Parathyroid adenoma (tissue), 2 donors: ENCODE measurements at regions not wholly inside any gene's neighbourhood (a gene's known extent, or its start where the extent isn't known, plus 50 kb on each side); places are given as distances from the start of the nearest gene placed in this dataset.

Source experiments
- H2AFZ ChIP-seq: fragments of 300-600 bp; sonication (generic); one replicate; pipeline ENCODE4 v1.7.0; 2017; ENCODE audit warnings: antibody characterized with exemption, mild to moderate bottlenecking
- H3K27ac ChIP-seq: fragments of 300-600 bp; sonication (generic); one replicate; pipeline ENCODE4 v1.7.0; 2017
- H3K27me3 ChIP-seq: fragments of 300-600 bp; sonication (generic); one replicate; pipeline ENCODE4 v1.7.0; 2017; ENCODE audit warnings: low read length; ENCODE audit not compliant: control insufficient read depth, insufficient read depth
- H3K36me3 ChIP-seq: fragments of 300-600 bp; sonication (generic); one replicate; pipeline ENCODE4 v1.7.0; 2017; ENCODE audit warnings: low read length; ENCODE audit not compliant: control insufficient read depth, insufficient read depth
- H3K4me1 ChIP-seq: fragments of 300-600 bp; sonication (generic); one replicate; pipeline ENCODE4 v1.7.0; 2017; ENCODE audit warnings: control low read depth
- H3K4me2 ChIP-seq: fragments of 300-600 bp; sonication (generic); one replicate; pipeline ENCODE4 v1.7.0; 2017; ENCODE audit warnings: low read length
- H3K4me3 ChIP-seq: fragments of 300-600 bp; sonication (generic); one replicate; pipeline ENCODE4 v1.7.0; 2017; ENCODE audit warnings: low read depth, low read length
- H3K79me2 ChIP-seq: fragments of 300-600 bp; sonication (generic); one replicate; pipeline ENCODE4 v1.7.0; 2017; ENCODE audit warnings: control low read depth
- H3K9ac ChIP-seq: fragments of 300-600 bp; sonication (generic); one replicate; pipeline ENCODE4 v1.7.0; 2017; ENCODE audit warnings: mild to moderate bottlenecking
- H3K9me3 ChIP-seq: fragments of 300-600 bp; sonication (generic); one replicate; pipeline ENCODE4 v1.7.0; 2017; ENCODE audit warnings: low read length; ENCODE audit not compliant: control insufficient read depth
- TF ChIP-seq, protein P1 (sequence below): fragments of 300-600 bp; sonication (generic); IDR thresholded peaks from one replicate; pipeline ENCODE4 v1.7.0; 2017; ENCODE audit warnings: antibody characterized with exemption, mild to moderate bottlenecking
- donor health status: primary hyperparathyroidism.

DNA sequence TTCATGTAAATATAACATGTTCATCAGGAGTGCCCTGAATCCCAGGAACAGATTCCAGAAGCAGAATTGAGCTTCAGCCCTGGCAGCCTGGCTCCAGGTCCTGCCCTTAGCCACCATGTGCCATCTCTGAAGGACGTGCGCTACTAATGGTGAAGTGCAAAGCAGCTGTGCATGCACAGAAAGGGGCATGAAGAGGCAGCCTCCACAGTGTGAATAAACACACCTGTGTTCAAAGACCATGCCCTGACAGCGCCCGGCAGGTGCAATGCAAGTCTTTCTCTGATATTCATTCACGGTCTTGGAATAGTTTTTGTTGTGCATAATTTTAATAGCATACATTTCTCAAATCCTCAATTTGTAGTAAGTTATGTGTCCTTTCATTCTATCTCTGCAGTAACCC, 250.4 kb upstream of the TCERG1L start:
- H2AFZ ChIP-seq: no peak overlapping the region
- H3K4me3 ChIP-seq: no peak overlapping the region
- no peaks in the 10 kb centered on the region for H3K27me3 ChIP-seq
- no peaks in the 10 kb centered on the region for H3K4me1 ChIP-seq
- no peak overlapping the region for H3K27ac ChIP-seq
- no peaks in the 10 kb centered on the region for H3K36me3 ChIP-seq
- no peaks in the 10 kb centered on the region for H3K9me3 ChIP-seq
- no peaks in the 10 kb centered on the region for H3K79me2 ChIP-seq
- no peak overlapping the region for H3K4me2 ChIP-seq
- TF ChIP-seq, protein P1, sequence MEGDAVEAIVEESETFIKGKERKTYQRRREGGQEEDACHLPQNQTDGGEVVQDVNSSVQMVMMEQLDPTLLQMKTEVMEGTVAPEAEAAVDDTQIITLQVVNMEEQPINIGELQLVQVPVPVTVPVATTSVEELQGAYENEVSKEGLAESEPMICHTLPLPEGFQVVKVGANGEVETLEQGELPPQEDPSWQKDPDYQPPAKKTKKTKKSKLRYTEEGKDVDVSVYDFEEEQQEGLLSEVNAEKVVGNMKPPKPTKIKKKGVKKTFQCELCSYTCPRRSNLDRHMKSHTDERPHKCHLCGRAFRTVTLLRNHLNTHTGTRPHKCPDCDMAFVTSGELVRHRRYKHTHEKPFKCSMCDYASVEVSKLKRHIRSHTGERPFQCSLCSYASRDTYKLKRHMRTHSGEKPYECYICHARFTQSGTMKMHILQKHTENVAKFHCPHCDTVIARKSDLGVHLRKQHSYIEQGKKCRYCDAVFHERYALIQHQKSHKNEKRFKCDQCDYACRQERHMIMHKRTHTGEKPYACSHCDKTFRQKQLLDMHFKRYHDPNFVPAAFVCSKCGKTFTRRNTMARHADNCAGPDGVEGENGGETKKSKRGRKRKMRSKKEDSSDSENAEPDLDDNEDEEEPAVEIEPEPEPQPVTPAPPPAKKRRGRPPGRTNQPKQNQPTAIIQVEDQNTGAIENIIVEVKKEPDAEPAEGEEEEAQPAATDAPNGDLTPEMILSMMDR: no peak
- no peak overlapping the region for H3K9ac ChIP-seq

DNA sequence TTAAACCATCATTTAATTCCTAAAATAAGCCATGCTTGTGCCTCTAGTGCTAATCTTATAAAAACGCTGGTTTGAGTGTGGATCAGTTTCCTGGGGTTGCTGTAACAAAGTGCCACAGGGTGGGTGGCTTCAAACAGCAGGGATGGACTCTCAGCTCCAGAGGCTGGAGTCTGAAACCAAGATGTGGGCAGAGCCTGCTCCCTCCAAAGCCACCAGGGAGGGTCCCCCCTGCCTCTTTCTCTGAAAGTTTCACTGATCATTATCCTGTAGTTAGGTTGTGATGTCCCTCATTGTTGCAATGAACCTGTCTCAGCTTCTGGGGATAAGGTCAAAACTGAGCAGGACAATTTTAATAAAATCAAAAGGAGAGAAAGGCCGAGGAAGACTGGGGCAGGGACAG, 251.9 kb upstream of the TCERG1L start:
- TF ChIP-seq, protein P1: no peak
- H3K79me2 ChIP-seq: no peaks in the 10 kb centered on the region
- no peaks in the 10 kb centered on the region for H3K9me3 ChIP-seq
- no peaks in the 10 kb centered on the region for H3K4me1 ChIP-seq
- no peak overlapping the region for H2AFZ ChIP-seq
- no peak overlapping the region for H3K4me2 ChIP-seq
- H3K9ac ChIP-seq: no peak overlapping the region
- no peak overlapping the region for H3K4me3 ChIP-seq
- no peaks in the 10 kb centered on the region for H3K27me3 ChIP-seq
- no peak overlapping the region for H3K27ac ChIP-seq
- no peaks in the 10 kb centered on the region for H3K36me3 ChIP-seq

DNA sequence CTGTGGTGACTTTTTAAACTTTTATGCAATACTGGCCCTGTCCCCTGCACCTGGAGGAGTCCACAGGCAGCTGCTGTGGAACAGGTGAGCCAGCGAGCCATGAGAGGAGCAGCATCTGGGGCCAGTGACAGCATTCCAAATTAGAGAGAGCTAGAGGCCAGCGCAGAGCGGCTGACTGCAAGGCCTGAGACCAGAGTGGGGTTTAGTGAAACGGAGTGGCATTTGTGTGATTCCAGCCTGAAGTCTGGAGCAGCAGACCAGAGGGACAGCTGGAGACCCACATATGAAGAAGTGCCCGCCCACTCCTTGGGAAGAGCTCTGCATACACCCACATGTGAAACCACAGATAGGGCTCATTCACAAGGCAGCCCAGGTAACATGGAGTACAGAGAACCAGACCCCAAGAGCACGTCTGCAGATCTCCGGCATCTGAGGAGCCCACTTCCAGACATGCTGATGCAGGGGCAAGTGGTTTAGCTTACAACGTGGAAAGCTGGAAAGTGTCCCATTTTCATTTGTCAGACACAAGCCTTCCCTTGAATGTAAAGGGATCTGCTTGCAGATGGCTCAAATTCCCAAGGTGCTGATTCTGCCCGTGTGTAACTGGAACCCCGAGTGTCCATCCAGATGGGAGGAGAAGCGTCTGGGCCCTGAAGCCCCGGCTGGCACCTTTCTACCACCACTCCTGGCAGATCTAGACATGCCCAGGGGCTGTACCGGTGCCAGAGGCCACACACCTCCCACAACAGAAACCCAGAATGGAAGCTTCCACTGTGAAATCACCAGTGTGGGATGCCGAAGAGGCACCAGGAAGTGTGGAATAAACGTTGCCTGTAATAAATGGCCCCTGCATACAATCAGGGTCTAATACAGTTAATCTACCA, 256.0 kb upstream of the TCERG1L start:
- Histone ChIP-seq H3K79me2 (no peaks in the 10 kb centered on the region), H3K4me1 (no peaks in the 10 kb centered on the region), H3K36me3 (no peaks in the 10 kb centered on the region), H3K9ac (no peak overlapping the region), H3K4me2 (no peak overlapping the region), H3K27me3 (no peaks in the 10 kb centered on the region), H3K27ac (no peak overlapping the region), H3K4me3 (no peak overlapping the region), H2AFZ (no peak overlapping the region), H3K9me3 (no peaks in the 10 kb centered on the region)
- TF ChIP-seq, protein P1: no peak

DNA sequence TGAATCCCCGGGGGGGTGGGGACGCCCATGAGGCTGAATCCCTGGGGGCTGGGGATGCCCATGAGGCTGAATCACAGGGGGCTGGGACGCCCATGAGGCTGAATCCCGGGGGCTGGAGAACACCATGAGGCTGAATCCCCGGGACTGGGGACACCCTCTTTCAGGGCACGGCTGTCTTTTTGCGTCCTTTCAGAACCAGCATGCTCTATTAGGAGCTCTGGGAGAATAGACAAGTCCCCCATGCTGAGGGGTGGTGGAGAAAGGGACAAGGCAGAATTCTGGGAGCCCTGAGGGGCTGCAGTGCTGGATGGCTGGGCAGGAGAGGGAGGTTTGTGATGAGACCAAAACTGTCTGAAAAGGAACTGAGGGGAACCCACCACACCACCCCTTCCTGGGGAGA, 257.3 kb upstream of the TCERG1L start:
- H3K4me1 ChIP-seq: no peaks in the 10 kb centered on the region
- H3K4me2 ChIP-seq: no peak overlapping the region
- H2AFZ ChIP-seq: no peak overlapping the region
- H3K9ac ChIP-seq: no peak overlapping the region
- H3K27me3 ChIP-seq: no peaks in the 10 kb centered on the region
- H3K79me2 ChIP-seq: no peaks in the 10 kb centered on the region
- no peaks in the 10 kb centered on the region for H3K9me3 ChIP-seq
- H3K36me3 ChIP-seq: no peaks in the 10 kb centered on the region
- TF ChIP-seq, protein P1: no peak
- H3K4me3 ChIP-seq: no peak overlapping the region
- H3K27ac ChIP-seq: no peak overlapping the region
